HG03175 (cell line): ENCODE measurements at regions not wholly inside any gene's neighbourhood (a gene's known extent, or its start where the extent isn't known, plus 50 kb on each side); places are given as distances from the start of the nearest gene placed in this dataset.

ENCODE experiments used
- ATAC-seq: cut with Tn5 transposase; IDR thresholded peaks from one replicate; pipeline ENCODE4 v1.9.1; 2021; ENCODE audit warnings: mild to moderate bottlenecking, moderate library complexity; ENCODE audit not compliant: unreplicated experiment

DNA sequence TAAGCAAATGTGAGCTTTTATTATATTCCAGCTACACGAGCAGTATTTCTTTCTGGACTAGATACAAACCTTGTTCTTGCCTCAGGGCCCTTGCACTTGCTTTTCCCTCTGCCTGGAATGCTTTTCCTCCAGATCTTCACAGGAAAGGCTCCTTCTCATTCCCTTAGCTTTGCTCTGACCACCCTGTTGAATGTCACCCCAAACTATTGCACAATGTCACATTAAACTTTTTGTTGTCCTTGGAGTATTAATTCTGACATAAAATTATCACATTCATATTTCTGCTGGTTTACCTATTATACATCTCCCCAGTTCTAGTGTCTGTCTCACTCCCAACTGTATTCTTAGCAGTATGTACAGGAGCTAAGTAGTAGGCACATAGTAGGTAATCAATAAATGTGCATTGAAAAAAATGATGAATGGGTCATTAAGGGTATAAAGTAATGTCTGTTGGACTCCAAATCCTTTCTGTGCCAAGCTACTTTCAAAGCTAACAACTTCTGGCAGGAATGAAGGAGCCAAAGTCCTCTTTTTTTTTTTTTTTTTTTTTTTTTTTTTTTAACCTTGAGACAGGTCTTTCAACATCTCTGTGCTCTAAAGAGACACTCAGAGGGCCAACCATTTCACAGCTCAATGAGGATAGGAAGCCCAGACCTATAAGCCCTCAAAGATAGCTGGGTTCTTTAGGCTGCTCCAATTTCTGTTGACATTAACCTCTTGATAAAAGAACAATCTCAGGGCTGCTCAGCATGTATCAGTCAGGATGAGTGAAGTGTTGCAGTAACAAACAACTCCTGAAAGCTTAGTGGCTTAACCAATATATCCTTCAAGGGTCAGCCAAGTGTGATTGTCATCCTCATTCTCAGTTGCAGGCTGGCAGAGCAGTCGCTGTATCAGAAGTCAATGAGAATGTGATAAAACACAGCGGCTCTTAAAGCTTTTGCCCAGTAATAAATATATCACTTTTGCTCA lies 424.4 kb upstream of the TBX3 start:
- ATAC-seq: no peak

DNA sequence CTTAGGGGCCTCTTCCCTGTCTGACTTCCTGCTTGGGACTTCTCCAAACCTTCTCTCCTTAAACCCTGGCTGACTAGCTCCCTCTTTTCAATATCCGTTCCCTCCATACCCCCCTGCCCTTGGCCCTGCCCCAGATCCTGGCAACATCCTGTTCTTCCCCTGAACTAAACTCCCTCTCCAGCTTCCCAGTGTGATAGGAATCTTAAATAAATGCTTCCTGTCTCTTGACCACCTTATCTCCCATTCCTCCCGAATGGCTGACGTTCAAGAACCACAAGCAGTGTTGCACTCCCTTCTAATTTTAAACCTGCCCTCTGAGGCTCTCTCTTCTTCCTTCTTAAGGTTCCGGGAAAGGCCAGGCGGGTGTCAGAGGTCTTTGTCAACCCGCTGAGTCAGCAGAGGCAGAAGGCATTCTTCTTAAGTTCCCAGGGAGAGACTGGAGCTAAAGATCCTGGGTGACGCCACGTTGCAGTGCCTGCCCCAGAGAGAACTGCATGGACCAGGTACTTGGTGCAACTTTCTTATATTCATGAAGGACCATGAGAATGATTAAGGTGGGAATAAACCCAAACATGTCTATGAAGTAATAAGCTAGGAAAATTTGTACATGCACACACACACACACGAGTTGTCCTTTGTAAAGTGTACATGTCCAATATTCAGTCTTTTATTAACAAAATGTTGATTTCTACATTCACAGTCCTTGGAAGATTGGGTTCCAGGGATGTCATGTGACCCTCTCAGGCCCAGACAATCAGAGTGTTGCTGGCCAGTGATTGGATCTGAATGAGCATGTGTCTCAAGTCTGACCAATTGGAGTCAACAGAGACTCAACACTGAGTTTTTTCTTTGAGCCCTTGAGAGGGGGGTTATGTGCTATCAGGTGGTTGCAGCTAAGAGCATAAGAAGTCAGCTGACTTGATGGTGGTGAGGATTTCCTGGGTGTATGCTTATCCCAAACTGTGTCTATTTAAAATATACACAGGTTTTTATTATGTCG lies 420.2 kb upstream of the TBX3 start:
- no peak for ATAC-seq

- ATAC-seq: no peak
Measured at GRCh38 chr12:115102450-115102849, 418.5 kb upstream of the TBX3 start.

DNA sequence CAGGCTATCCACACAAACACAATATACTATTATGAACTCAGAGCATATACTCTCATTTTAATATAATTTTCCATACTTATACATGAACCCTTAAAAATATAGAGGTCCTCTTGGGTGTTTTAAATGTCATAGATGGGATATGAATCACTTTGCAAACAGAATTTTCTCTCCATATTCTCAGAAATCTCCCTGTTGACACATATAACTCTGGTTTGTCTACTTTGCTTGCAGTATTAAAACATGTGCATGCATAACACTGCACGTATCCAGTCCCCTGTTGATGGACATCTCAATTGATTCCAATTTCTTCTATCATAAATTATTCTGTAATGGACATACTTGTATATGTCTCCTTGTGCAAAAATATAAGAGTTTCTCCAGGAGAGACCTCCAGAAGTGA lies 417.5 kb upstream of the TBX3 start:
- ATAC-seq: no peak

- ATAC-seq: no peak
Measured at GRCh38 chr12:115097416-115097815, 413.4 kb upstream of the TBX3 start.

DNA sequence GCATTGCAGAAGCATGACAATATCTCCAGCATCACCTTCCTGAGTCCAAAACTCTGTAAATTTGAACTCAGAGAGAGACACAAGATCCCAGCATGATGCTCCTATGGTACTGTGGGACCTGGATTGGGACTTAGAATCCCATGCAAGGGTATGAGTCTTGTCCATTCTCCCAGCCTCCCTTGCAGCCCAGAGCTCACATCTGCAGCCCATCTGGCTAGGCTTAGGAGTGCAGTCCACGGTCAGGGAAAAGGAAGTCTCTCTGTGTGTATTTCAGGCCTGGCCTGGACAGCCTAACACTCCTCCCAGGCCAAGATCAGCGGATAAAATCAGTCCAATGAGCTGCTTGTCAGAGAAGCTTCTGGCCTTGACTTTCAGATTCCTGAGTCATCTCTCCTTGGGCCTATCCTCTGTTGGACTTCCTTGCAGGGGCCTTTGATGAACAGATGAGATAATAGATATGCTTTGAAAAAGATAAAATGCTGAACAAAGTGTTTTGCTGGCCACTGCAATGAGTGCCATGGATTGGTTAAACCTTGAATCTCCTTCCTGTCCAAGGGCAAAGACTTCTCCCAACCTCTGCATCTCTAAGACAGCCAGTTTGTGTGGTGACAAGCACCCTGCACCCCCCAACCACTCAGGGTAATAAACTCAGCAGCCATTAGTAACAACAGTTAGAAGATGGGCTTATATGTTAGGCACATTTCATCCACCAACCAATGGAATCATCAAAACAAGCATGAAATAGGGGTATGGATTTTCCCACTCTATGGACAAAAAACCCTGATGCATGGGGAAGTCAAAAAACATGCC lies 412.8 kb upstream of the TBX3 start:
- no peak for ATAC-seq

- no peak for ATAC-seq
Measured at GRCh38 chr12:115095073-115095748, 411.2 kb upstream of the TBX3 start.

DNA sequence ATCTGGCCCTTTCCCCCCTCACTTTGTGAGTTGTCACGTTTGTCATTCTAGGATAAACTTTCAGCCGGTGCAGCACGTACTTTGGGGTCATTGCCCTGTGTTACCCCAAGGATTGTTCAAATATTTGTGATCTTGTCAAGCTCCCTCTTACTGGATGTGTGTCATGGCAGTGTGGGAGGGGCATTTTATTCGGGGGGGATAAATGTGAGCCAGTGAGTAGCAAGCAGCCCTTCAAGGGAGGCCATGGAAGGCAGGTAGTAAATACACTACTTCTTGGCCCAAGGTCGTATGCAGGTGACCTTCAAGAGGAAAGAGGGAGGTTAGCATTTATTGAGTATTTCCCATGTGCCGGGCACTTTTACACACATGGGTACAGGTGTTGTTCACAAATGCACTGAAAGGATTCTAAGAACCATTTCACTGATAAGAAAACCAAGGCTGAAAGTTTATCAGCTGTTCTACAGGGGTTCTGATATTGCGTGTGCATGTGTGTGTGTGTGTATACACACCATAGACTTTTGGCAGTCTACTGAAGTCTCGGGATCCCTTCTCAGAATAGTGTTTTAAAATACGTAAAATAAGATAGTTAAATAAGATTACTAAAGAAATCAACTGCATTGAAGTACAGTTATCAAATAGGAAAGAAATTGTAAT lies 410.3 kb upstream of the TBX3 start:
- no peak for ATAC-seq

- no peak for ATAC-seq
Measured at GRCh38 chr12:115093261-115093660, 409.3 kb upstream of the TBX3 start.

DNA sequence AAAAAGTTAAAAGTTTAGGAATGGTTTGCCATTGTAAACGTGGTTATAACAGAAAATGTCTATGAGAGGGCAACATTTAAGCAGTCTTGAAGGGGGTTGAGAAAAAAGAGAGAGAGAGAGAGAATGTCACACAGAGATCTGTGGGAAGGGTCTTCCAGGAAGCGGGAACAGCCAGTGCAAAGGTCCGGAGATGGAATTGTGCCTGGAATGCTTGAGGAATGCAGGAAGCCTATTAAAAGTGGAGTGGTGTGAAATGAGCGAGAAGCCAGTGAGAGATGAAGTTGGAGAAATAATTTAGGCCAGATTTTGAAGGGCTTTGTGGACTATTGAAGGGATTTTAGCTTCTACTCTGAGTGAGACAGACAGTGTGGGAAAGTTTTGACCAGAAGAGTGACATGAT lies 406.8 kb upstream of the TBX3 start:
- ATAC-seq: no peak

GRCh38 chr12:115088995-115089841 lies 405.2 kb upstream of the TBX3 start:
- no peak for ATAC-seq

- ATAC-seq: no peak
Measured at GRCh38 chr12:115088328-115088994, 404.5 kb upstream of the TBX3 start.

DNA sequence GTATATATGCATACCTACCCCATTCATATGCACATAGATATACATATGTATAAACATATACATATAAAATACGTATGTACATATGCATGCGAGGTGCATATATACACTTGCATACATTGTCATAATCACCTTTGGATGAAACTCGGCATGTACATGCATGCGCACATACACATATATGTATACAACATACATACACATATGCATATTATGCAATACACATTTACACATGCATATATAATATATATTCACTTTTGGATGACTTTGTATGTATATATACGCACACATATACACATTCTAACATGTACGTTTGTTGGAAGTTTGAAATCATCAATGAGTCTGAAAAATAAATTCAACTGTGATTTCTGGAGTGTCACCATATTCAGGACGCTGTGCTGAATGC lies 401.6 kb upstream of the TBX3 start:
- ATAC-seq: no peak

GRCh38 chr12:115079760-115080159 lies 395.8 kb upstream of the TBX3 start:
- no peak for ATAC-seq

GRCh38 chr12:115078990-115079389 lies 395.0 kb upstream of the TBX3 start:
- no peak for ATAC-seq

GRCh38 chr12:115078334-115078733 lies 394.4 kb upstream of the TBX3 start:
- ATAC-seq: no peak

- no peak for ATAC-seq
Measured at GRCh38 chr12:115075552-115076170, 391.7 kb upstream of the TBX3 start.

GRCh38 chr12:115074617-115075016 lies 390.6 kb upstream of the TBX3 start:
- ATAC-seq: no peak
